Skin of body (tissue), 1 donor: ENCODE measurements at regions not wholly inside any gene's neighbourhood (a gene's known extent, or its start where the extent isn't known, plus 50 kb on each side); places are given as distances from the start of the nearest gene placed in this dataset.

Experiments used
- DNase-seq: peaks from one replicate; lab custom pipeline; 2025; lab: John Stamatoyannopoulos, UW

- DNase-seq, result no peak
Observed at GRCh38 chr10:1920941-1921340, 183.6 kb upstream of the ADARB2 start.

- DNase-seq, result no peak
Observed at GRCh38 chr10:1920127-1920526, 182.8 kb upstream of the ADARB2 start.

GRCh38 chr10:1911771-1912170, 174.4 kb upstream of the ADARB2 start:
- no peak for DNase-seq

GRCh38 chr10:1903982-1904381, 166.7 kb upstream of the ADARB2 start:
- no peak for DNase-seq

GRCh38 chr10:1896153-1896552, 158.8 kb upstream of the ADARB2 start:
- no peak for DNase-seq

GRCh38 chr10:1895691-1896090, 158.4 kb upstream of the ADARB2 start:
- no peak for DNase-seq

- no peak for DNase-seq
Observed at GRCh38 chr10:1894912-1895311, 157.6 kb upstream of the ADARB2 start.

GRCh38 chr10:1893941-1894340, 156.6 kb upstream of the ADARB2 start:
- DNase-seq, result no peak

GRCh38 chr10:1886039-1886438, 148.7 kb upstream of the ADARB2 start:
- DNase-seq, result no peak

- DNase-seq, result no peak
Observed at GRCh38 chr10:1882728-1883127, 145.4 kb upstream of the ADARB2 start.

- no peak for DNase-seq
Observed at GRCh38 chr10:1882180-1882579, 144.9 kb upstream of the ADARB2 start.

- DNase-seq, result no peak
Observed at GRCh38 chr10:1881636-1882035, 144.3 kb upstream of the ADARB2 start.

GRCh38 chr10:1874533-1874932, 137.2 kb upstream of the ADARB2 start:
- no peak for DNase-seq

- no peak for DNase-seq
Observed at GRCh38 chr10:1873661-1874315, 136.5 kb upstream of the ADARB2 start.

- DNase-seq, result no peak
Observed at GRCh38 chr10:1872151-1872726, 134.9 kb upstream of the ADARB2 start.

GRCh38 chr10:1870491-1870890, 133.2 kb upstream of the ADARB2 start:
- no peak for DNase-seq

- no peak for DNase-seq
Observed at GRCh38 chr10:1869861-1870260, 132.5 kb upstream of the ADARB2 start.

GRCh38 chr10:1860351-1860750, 123.0 kb upstream of the ADARB2 start:
- no peak for DNase-seq

GRCh38 chr10:1858547-1858946, 121.2 kb upstream of the ADARB2 start:
- DNase-seq, result no peak

GRCh38 chr10:1858048-1858447, 120.7 kb upstream of the ADARB2 start:
- DNase-seq, result no peak

- no peak for DNase-seq
Observed at GRCh38 chr10:1855911-1856310, 118.6 kb upstream of the ADARB2 start.

- DNase-seq, result no peak
Observed at GRCh38 chr10:1854271-1854670, 116.9 kb upstream of the ADARB2 start.

GRCh38 chr10:1853801-1854200, 116.5 kb upstream of the ADARB2 start:
- DNase-seq, result no peak

- DNase-seq, result no peak
Observed at GRCh38 chr10:1852841-1853240, 115.5 kb upstream of the ADARB2 start.
